WERI-Rb-1 (cell line): ENCODE measurements at regions not wholly inside any gene's neighbourhood (a gene's known extent, or its start where the extent isn't known, plus 50 kb on each side); places are given as distances from the start of the nearest gene placed in this dataset.
"Not testable (repeated sequence)": the region's sequence is repeated elsewhere in the genome, so short reads cannot be mapped to it uniquely, and the experiment has no call there.

ENCODE experiments used
- DNase-seq: peaks from one replicate; pipeline ENCODE4 v3.0.0-alpha.2; 2020
- H3K27ac ChIP-seq: fragments of 250-450 bp; sonication (Bioruptor Pico); 2 replicates; pipeline ENCODE4 v1.5.1; 2020; ENCODE audit warnings: mild to moderate bottlenecking, moderate library complexity
- H3K27me3 ChIP-seq: fragments of 250-450 bp; sonication (Bioruptor Pico); 2 replicates; pipeline ENCODE4 v1.5.1; 2021; ENCODE audit warnings: mild to moderate bottlenecking, low read depth, moderate library complexity; ENCODE audit not compliant: insufficient read depth, severe bottlenecking
- H3K36me3 ChIP-seq: fragments of 250-450 bp; sonication (Bioruptor Pico); 2 replicates; pipeline ENCODE4 v1.5.1; 2020; ENCODE audit warnings: mild to moderate bottlenecking, moderate library complexity
- H3K4me3 ChIP-seq: 2 replicates; pipeline ENCODE4 v1.5.1; 2011; ENCODE audit warnings: low read depth, mild to moderate bottlenecking, control low read depth, low read length
- H3K9me3 ChIP-seq: fragments of 250-450 bp; sonication (Bioruptor Pico); 2 replicates; pipeline ENCODE4 v1.5.1; 2021; ENCODE audit warnings: mild to moderate bottlenecking, moderate library complexity; ENCODE audit not compliant: severe bottlenecking
- CTCF ChIP-seq: IDR thresholded peaks from 2 replicates; pipeline ENCODE4 v1.5.1; 2011; ENCODE audit warnings: low read depth, mild to moderate bottlenecking, control low read depth, inconsistent platforms, low read length

- no peaks in the 10 kb centered on the region for H3K27me3 ChIP-seq
- no peaks in the 10 kb centered on the region for H3K36me3 ChIP-seq
- no peak for DNase-seq
- no peak overlapping the region for H3K27ac ChIP-seq
- no peak overlapping the region for H3K4me3 ChIP-seq
- no peak for TF ChIP-seq CTCF
- H3K9me3 ChIP-seq, result peaks cover 3% of the 10 kb centered on the region
Observed at GRCh38 chr4:137420901-137421396, 111.3 kb downstream of the PCDH18 start.

GRCh38 chr4:137417676-137418075 lies 114.6 kb downstream of the PCDH18 start:
- no peak overlapping the region for H3K27ac ChIP-seq
- DNase-seq, result no peak

GRCh38 chr4:137414802-137415201 lies 117.5 kb downstream of the PCDH18 start:
- no peaks in the 10 kb centered on the region for H3K36me3 ChIP-seq
- H3K9me3 ChIP-seq, result no peaks in the 10 kb centered on the region
- H3K27ac ChIP-seq, result no peak overlapping the region
- no peak overlapping the region for H3K4me3 ChIP-seq
- no peaks in the 10 kb centered on the region for H3K27me3 ChIP-seq
- TF ChIP-seq CTCF, result no peak
- DNase-seq, result no peak

More at GRCh38 chr4:137417676-137418075, 114.6 kb downstream of the PCDH18 start:
- no peaks in the 10 kb centered on the region for H3K27me3 ChIP-seq
- peaks cover 3% of the 10 kb centered on the region for H3K9me3 ChIP-seq
- H3K4me3 ChIP-seq, result no peak overlapping the region
- no peaks in the 10 kb centered on the region for H3K36me3 ChIP-seq
- no peak for TF ChIP-seq CTCF

- Histone ChIP-seq H3K9me3 (no peaks in the 10 kb centered on the region), H3K36me3 (no peaks in the 10 kb centered on the region), H3K27ac (no peak overlapping the region), H3K27me3 (no peaks in the 10 kb centered on the region), H3K4me3 (no peak overlapping the region)
- TF ChIP-seq CTCF, result no peak
- DNase-seq, result no peak
Observed at GRCh38 chr4:137408527-137409177, 123.6 kb downstream of the PCDH18 start.

GRCh38 chr4:137405833-137406232 lies 126.5 kb downstream of the PCDH18 start:
- not testable (repeated sequence) for H3K27me3 ChIP-seq, H3K4me3 ChIP-seq, H3K27ac ChIP-seq, H3K36me3 ChIP-seq, DNase-seq, H3K9me3 ChIP-seq

GRCh38 chr4:137394018-137394417 lies 138.3 kb downstream of the PCDH18 start:
- Histone ChIP-seq H3K27ac (no peak overlapping the region), H3K27me3 (no peaks in the 10 kb centered on the region), H3K9me3 (no peaks in the 10 kb centered on the region), H3K36me3 (no peaks in the 10 kb centered on the region), H3K4me3 (no peak overlapping the region)
- no peak for TF ChIP-seq CTCF
- DNase-seq, result no peak
